SK-N-SH (cell line): ENCODE measurements at regions not wholly inside any gene's neighbourhood (a gene's known extent, or its start where the extent isn't known, plus 50 kb on each side); places are given as distances from the start of the nearest gene placed in this dataset.

Experiments used
- CTCF ChIA-PET: fragments of 300-600, 350-600 bp; formaldehyde crosslinking; extraction: SDS; loops from one replicate; lab custom pipeline; 2021; lab: Yijun Ruan, JAX
- POLR2A ChIA-PET: fragments of 350-600 bp; sonication (Branson Sonifier 250); formaldehyde crosslinking; extraction: SDS; loops from one replicate; lab custom pipeline; 2020; ENCODE audit warnings: antibody characterized with exemption, inconsistent platforms; lab: Yijun Ruan, JAX
- DNase-seq: peaks from one replicate; pipeline ENCODE4 v3.0.0; 2012
- H2AFZ ChIP-seq: fragments of 200-600 bp; sonication (generic); 2 replicates; pipeline ENCODE4 v1.8.1; 2016; ENCODE audit warnings: antibody characterized with exemption, mild to moderate bottlenecking, low read depth
- H3F3A ChIP-seq: fragments of 200-600 bp; sonication (generic); replicated peaks from 2 replicates; pipeline ENCODE3; 2016; ENCODE audit warnings: antibody characterized with exemption, mild to moderate bottlenecking; ENCODE audit not compliant: insufficient read depth
- H3K27ac ChIP-seq, 2 experiments: fragments of 200-500 bp in 1 of 2; fragments of 200-600 bp in 1 of 2; sonication (Bioruptor generic) in 1 of 2; sonication (generic), shearing (Covaris generic) in 1 of 2; 2 replicates each; pipeline versions ENCODE4 v1.5.1 to v1.6.1; 2014 to 2016; ENCODE audit warnings: low read depth in 2 of 2, inconsistent platforms in 1 of 2, low read length in 1 of 2, mild to moderate bottlenecking in 1 of 2, mixed read lengths in 1 of 2
- H3K27me3 ChIP-seq: fragments of 200-600 bp; sonication (generic), shearing (Covaris generic); 2 replicates; pipeline ENCODE4 v1.6.1; 2016; ENCODE audit warnings: mixed run types; ENCODE audit not compliant: insufficient read depth
- H3K36me3 ChIP-seq, 2 experiments: fragments of 200-500 bp in 1 of 2; fragments of 200-600 bp in 1 of 2; sonication (Bioruptor generic) in 1 of 2; sonication (generic) in 1 of 2; replicated peaks in 1 of 2; 2 replicates each; pipeline versions ENCODE3 to v1.5.1; 2014 to 2016; ENCODE audit warnings: low read length in 1 of 2, mild to moderate bottlenecking in 1 of 2; ENCODE audit not compliant: insufficient read depth in 2 of 2, control insufficient read depth in 1 of 2
- H3K4me1 ChIP-seq, 2 experiments: fragments of 200-500 bp in 1 of 2; fragments of 200-600 bp in 1 of 2; sonication (Bioruptor generic) in 1 of 2; sonication (generic), shearing (Covaris generic) in 1 of 2; 2 replicates each; pipeline versions ENCODE4 v1.5.1 to v1.6.1; 2014 to 2016; ENCODE audit warnings: low read depth in 1 of 2, low read length in 1 of 2, mixed run types in 1 of 2; ENCODE audit not compliant: insufficient read depth in 2 of 2, control insufficient read depth in 1 of 2
- H3K4me2 ChIP-seq: fragments of 200-600 bp; sonication (generic), shearing (Covaris generic); 2 replicates; pipeline ENCODE4 v1.6.1; 2017; ENCODE audit warnings: mixed run types
- H3K4me3 ChIP-seq, 2 experiments: fragments of 200-500 bp in 1 of 2; fragments of 200-600 bp in 1 of 2; sonication (Bioruptor generic) in 1 of 2; sonication (generic), shearing (Covaris generic) in 1 of 2; 2 replicates each; pipeline versions ENCODE4 v1.5.1 to v1.8.1; 2014 to 2016; ENCODE audit warnings: low read depth in 2 of 2, inconsistent platforms in 1 of 2, low read length in 1 of 2, mild to moderate bottlenecking in 1 of 2, mixed read lengths in 1 of 2, moderate library complexity in 1 of 2
- H3K79me2 ChIP-seq: fragments of 200-600 bp; sonication (generic); 2 replicates; pipeline ENCODE4 v1.8.1; 2017; ENCODE audit warnings: mild to moderate bottlenecking; ENCODE audit not compliant: insufficient read depth
- H3K9ac ChIP-seq: fragments of 200-600 bp; sonication (generic); 2 replicates; pipeline ENCODE4 v1.6.1; 2017; ENCODE audit warnings: mixed run types
- H3K9me2 ChIP-seq: fragments of 200-600 bp; sonication (generic); 2 replicates; pipeline ENCODE4 v1.6.1; 2017; ENCODE audit warnings: mixed run types
- H3K9me3 ChIP-seq: fragments of 200-600 bp; sonication (generic); 2 replicates; pipeline ENCODE4 v1.6.1; 2017; ENCODE audit warnings: mixed run types, mild to moderate bottlenecking, moderate library complexity
- H4K20me1 ChIP-seq: fragments of 200-600 bp; sonication (generic); 2 replicates; pipeline ENCODE4 v1.6.1; 2017; ENCODE audit warnings: mild to moderate bottlenecking, mixed run types; ENCODE audit not compliant: insufficient read depth
- CHD2 ChIP-seq: fragments of 150-350 bp; IDR thresholded peaks from 2 replicates; pipeline ENCODE4 v1.6.1; 2018; ENCODE audit warnings: low read length; ENCODE audit not compliant: partially characterized antibody
- EZH2phosphoT487 ChIP-seq: fragments of 200-600 bp; sonication (generic); IDR thresholded peaks from 2 replicates; pipeline ENCODE4 v1.6.1; 2017; ENCODE audit warnings: low read depth, mixed run types, mild to moderate bottlenecking, antibody characterized with exemption, moderate library complexity, borderline replicate concordance
- MXI1 ChIP-seq: IDR thresholded peaks from 2 replicates; pipeline ENCODE4 v1.6.1; 2012; ENCODE audit warnings: mild to moderate bottlenecking, low read depth, low read length, improper control_type of control experiment
- RCOR1 ChIP-seq: fragments of 150-350 bp; IDR thresholded peaks from 2 replicates; pipeline ENCODE4 v1.6.1; 2017; ENCODE audit warnings: antibody characterized with exemption, low read length
- SIN3A ChIP-seq: IDR thresholded peaks from 2 replicates; pipeline ENCODE4 v1.6.1; 2012; ENCODE audit warnings: low read depth, mild to moderate bottlenecking, low read length, moderate library complexity, borderline replicate concordance
- TCF12 ChIP-seq: IDR thresholded peaks from 2 replicates; pipeline ENCODE4 v1.4.0; 2012
- YY1 ChIP-seq: IDR thresholded peaks from 2 replicates; pipeline ENCODE4 v1.4.0; 2012; ENCODE audit warnings: low read depth, mild to moderate bottlenecking
- WGBS: methylation state at CpG from one replicate; pipeline ENCODE4 v1.1.6; 2017; ENCODE audit warnings: low lambda C conversion rate; 5-methylcytosine and 5-hydroxymethylcytosine counted together
- TF ChIP-seq, protein P1 (sequence below): fragments of 200-600 bp; sonication (generic); IDR thresholded peaks from 2 replicates; pipeline ENCODE4 v1.6.1; 2017; ENCODE audit warnings: antibody characterized with exemption, mild to moderate bottlenecking, moderate library complexity
- TF ChIP-seq, protein P2 (sequence below): fragments of 150-350 bp; IDR thresholded peaks from 2 replicates; pipeline ENCODE4 v1.6.1; 2017; ENCODE audit warnings: antibody characterized with exemption, low read length, low read depth, borderline replicate concordance
- TF ChIP-seq, protein P3 (sequence below): fragments of 150-350 bp; IDR thresholded peaks from 2 replicates; pipeline ENCODE4 v1.6.1; 2016; ENCODE audit warnings: mild to moderate bottlenecking, low read depth, low read length
- TF ChIP-seq, protein P4 (sequence below): IDR thresholded peaks from 2 replicates; pipeline ENCODE4 v1.4.0; 2012; ENCODE audit warnings: low read depth, borderline replicate concordance

DNA sequence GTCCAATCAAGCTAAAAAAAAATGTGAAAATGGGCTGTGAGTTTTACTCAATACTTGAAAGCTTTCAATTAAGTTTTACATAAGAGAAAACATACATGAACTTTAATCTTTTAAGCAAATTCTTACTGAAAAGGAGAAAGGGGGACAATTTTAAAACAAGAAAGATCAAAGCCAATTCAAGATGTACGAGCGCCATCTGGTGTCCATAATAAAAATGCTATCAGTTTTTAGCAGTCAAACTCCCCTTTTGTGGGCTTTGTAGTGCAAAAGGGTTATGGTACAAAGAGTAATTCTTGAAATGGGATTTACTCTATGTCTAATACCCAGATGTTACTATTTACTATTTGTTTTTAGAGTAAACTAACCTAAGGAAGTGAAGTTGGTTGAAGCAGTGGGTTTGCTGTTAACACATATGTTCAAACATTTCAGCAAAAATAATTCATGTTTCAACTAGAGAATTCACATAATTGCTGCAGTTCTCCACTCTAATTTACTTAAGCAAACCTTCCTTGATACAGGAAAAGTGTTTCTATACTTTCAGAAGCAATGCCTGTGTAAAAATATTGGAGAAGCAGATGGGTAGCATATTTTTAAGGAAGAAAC, 228.2 kb upstream of the TYRP1 start (continued):
- TF ChIP-seq MXI1 (no peak), SIN3A (no peak), YY1 (no peak)
- TF ChIP-seq, protein P1, sequence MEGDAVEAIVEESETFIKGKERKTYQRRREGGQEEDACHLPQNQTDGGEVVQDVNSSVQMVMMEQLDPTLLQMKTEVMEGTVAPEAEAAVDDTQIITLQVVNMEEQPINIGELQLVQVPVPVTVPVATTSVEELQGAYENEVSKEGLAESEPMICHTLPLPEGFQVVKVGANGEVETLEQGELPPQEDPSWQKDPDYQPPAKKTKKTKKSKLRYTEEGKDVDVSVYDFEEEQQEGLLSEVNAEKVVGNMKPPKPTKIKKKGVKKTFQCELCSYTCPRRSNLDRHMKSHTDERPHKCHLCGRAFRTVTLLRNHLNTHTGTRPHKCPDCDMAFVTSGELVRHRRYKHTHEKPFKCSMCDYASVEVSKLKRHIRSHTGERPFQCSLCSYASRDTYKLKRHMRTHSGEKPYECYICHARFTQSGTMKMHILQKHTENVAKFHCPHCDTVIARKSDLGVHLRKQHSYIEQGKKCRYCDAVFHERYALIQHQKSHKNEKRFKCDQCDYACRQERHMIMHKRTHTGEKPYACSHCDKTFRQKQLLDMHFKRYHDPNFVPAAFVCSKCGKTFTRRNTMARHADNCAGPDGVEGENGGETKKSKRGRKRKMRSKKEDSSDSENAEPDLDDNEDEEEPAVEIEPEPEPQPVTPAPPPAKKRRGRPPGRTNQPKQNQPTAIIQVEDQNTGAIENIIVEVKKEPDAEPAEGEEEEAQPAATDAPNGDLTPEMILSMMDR = peak; percentile 83

DNA sequence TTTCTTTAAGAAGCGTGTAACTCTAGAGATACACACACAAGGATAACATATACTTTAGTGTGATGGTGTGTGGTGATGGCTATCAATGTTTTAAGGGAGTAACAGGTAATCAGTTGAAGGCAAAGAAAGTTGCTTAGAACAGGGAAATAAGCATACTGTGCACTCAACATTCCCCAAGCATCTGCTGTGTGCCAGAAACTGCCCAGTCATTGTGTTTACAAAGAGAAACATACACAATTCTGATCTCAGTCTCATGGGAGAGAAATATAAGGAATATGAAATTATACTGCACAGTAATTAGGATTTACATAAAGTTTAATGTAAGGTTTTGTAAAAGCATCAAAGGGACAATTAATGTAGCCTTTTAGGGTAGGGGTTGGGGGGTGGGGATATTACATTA, 224.1 kb upstream of the TYRP1 start:
- CTCF ChIA-PET = no interaction called here
- 13% methylated on average over 1 of the region's 1 CpG for WGBS
- no peak overlapping the region for H3K9ac ChIP-seq

DNA sequence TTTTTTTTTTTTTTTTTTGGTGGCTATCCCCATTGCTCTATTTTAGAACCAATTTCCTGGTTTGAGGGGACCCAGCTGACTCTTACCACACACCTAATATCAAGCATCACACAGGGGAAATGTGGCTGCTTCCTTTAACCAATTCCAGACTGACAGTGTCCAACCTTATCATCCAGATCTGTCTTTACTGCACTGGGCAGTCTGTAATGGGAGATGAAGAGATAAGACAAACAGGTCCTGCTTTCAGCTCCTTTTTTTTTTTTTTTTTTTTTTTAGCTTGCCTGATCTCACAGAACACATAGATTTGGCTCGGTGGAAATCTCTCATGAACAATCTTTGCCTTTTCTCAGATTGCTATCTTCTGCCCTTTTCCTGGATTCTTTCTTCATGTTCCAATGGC, 198.8 kb upstream of the TYRP1 start:
- no peaks in the 10 kb centered on the region for H3K36me3 ChIP-seq
- no peaks in the 10 kb centered on the region for H3K9me2 ChIP-seq
- no peak overlapping the region for H3K9ac ChIP-seq
- TF ChIP-seq TCF12 = no peak
- TF ChIP-seq RCOR1 = no peak
- TF ChIP-seq SIN3A = no peak
- TF ChIP-seq CHD2 = no peak
- TF ChIP-seq, protein P2, sequence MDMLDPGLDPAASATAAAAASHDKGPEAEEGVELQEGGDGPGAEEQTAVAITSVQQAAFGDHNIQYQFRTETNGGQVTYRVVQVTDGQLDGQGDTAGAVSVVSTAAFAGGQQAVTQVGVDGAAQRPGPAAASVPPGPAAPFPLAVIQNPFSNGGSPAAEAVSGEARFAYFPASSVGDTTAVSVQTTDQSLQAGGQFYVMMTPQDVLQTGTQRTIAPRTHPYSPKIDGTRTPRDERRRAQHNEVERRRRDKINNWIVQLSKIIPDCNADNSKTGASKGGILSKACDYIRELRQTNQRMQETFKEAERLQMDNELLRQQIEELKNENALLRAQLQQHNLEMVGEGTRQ = no peak
- no peak for DNase-seq
- H3K27me3 ChIP-seq = no peaks in the 10 kb centered on the region
- 17% methylated on average over 1 of the region's 1 CpG for WGBS
- H3K4me1 ChIP-seq = no peaks in the 10 kb centered on the region
- no peak overlapping the region for H2AFZ ChIP-seq
- H3K4me3 ChIP-seq = no peak overlapping the region
- H3K4me2 ChIP-seq = no peak overlapping the region
- no peak overlapping the region for H3K27ac ChIP-seq
- no peaks in the 10 kb centered on the region for H3F3A ChIP-seq
- CTCF ChIA-PET = no interaction called here
- POLR2A ChIA-PET = no interaction called here
- H3K79me2 ChIP-seq = no peaks in the 10 kb centered on the region
- no peaks in the 10 kb centered on the region for H3K9me3 ChIP-seq
- H4K20me1 ChIP-seq = no peaks in the 10 kb centered on the region

More for the DNA sequence above, 224.1 kb upstream of the TYRP1 start:
- no peak for TF ChIP-seq EZH2phosphoT487
- TF ChIP-seq, protein P3, sequence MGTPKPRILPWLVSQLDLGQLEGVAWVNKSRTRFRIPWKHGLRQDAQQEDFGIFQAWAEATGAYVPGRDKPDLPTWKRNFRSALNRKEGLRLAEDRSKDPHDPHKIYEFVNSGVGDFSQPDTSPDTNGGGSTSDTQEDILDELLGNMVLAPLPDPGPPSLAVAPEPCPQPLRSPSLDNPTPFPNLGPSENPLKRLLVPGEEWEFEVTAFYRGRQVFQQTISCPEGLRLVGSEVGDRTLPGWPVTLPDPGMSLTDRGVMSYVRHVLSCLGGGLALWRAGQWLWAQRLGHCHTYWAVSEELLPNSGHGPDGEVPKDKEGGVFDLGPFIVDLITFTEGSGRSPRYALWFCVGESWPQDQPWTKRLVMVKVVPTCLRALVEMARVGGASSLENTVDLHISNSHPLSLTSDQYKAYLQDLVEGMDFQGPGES = no peak
- TF ChIP-seq, protein P4, sequence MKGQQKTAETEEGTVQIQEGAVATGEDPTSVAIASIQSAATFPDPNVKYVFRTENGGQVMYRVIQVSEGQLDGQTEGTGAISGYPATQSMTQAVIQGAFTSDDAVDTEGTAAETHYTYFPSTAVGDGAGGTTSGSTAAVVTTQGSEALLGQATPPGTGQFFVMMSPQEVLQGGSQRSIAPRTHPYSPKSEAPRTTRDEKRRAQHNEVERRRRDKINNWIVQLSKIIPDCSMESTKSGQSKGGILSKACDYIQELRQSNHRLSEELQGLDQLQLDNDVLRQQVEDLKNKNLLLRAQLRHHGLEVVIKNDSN = no peak
- Histone ChIP-seq H3K27me3 (no peaks in the 10 kb centered on the region), H3K4me1 (no peaks in the 10 kb centered on the region), H3K36me3 (no peaks in the 10 kb centered on the region), H3K9me2 (no peaks in the 10 kb centered on the region), H3F3A (no peaks in the 10 kb centered on the region), H3K9me3 (no peaks in the 10 kb centered on the region), H4K20me1 (no peaks in the 10 kb centered on the region), H3K4me2 (no peak overlapping the region), H3K4me3 (no peak overlapping the region), H2AFZ (no peak overlapping the region), H3K79me2 (no peaks in the 10 kb centered on the region), H3K27ac (no peak overlapping the region)
- no peak for DNase-seq
- POLR2A ChIA-PET = no interaction called here
